ENCODE measurements at regions not wholly inside any gene's neighbourhood (a gene's known extent, or its start where the extent isn't known, plus 50 kb on each side); places are given as distances from the start of the nearest gene placed in this dataset.
"Not testable (repeated sequence)": the region's sequence is repeated elsewhere in the genome, so short reads cannot be mapped to it uniquely, and the experiment has no call there.

DNA sequence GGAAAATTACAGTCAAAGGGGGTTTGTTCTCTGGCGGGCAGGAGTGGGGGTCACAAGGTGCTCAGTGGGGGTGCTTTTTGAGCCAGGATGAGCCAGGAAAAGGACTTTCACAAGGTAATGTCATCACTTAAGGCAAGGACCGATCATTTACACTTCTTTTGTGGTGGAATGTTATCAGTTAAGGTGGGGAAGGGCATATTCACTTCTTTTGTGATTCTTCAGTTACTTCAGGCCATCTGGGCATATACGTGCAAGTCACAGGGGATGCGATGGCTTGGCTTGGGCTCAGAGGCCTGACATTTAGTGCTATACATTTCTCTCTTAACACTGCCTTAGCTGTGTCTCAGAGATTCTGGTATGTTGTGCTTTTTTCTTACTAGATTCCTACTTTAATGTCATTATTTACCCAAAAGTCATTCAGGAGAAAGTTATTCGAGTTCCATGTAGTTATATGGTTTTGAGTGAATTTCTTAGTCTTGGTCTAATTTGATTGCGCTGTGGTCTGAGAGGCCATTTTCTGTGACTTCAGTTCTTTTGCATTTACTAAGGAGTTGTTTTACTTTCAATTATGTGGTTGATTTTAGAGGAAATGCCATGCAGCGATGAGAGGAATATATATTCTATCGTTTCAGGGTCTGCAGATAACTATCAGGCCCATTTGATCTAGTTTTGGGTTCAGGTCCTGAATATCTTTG is 416.2 kb upstream of the EPHA7 start:
- DNase-seq (ENCODE audit: low read depth, low spot score): not testable (repeated sequence)

DNA sequence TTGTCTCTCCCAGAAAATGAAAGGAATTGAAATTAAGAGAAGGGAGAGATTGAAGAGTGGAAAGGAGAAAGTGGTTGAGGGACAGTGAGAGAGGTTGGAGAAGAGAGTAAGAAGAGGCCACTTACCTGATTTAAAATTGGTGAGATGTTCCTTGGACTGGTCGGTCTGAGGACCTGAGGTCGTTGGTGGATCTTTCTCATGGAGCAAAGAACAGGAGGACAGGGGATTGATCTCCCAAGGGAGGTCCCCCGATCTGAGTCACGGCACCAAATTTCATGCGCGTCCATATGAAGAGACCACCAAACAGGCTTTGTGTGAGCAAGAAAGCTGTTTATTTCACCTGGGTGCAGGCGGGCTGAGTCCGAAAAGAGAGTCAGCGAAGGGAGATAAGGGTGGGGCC is 415.7 kb upstream of the EPHA7 start:
- DNase-seq (ENCODE audit: low read depth, low spot score): not testable (repeated sequence)

DNA sequence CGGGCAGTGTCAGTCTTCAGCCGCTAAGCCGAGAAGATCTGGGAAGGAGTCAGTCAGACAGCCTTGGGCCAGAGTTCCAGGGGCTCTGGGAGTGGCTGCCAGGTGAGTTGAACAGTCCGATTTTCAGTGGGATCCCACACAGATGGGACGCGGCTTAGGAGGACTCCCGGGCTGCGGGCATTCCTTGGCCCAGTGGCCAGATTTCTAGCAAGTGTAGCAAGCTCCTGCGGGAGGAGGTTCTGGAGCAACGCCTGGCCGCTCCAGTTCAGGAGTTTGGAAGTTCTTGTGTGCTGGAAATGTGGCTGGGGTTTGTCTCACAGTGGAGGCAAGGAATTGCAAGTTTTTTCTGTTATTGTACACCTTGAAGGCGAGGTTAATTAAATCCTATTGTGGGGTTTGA is 414.0 kb upstream of the EPHA7 start:
- not testable (repeated sequence) for DNase-seq (ENCODE audit: low read depth, low spot score)

DNA sequence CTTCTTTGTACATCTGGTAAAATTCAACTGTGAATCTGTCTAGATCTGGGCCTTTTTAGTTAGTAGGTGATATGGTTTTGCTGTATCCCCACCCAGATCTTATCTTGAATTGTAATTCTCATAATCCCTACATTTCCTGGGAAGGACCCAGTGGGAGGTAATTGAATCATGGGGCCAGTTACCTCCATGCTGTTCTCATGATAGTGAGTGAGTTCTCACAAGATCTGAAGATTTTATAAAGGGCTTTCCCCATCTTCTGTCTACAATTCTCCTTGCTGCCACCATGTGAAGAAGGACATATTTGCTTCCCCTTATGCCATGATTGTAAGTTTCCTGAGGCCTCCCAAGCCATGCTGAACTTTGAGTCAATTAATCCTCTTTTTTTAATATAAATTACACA is 410.4 kb upstream of the EPHA7 start:
- not testable (repeated sequence) for DNase-seq (ENCODE audit: low read depth, low spot score)

DNA sequence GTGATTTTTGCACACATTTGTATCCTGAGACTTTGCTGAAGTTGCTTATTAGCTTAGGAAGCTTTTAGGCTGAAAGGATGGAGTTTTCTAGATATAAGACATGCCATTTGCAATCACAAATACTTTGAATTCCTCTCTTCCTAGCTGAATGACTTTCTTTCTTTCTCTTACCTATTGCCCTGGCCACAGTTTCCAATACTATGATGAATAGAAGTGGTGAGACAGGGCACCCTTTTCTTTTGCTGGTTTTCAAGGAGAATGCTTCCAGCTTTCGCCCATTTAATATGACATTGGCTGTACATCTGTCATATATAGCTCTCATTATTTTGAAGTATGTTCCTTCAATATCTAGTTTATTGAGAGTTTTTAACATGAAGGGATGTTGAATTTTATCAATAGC is 409.6 kb upstream of the EPHA7 start:
- no peak for DNase-seq (ENCODE audit: low read depth, low spot score)

DNA sequence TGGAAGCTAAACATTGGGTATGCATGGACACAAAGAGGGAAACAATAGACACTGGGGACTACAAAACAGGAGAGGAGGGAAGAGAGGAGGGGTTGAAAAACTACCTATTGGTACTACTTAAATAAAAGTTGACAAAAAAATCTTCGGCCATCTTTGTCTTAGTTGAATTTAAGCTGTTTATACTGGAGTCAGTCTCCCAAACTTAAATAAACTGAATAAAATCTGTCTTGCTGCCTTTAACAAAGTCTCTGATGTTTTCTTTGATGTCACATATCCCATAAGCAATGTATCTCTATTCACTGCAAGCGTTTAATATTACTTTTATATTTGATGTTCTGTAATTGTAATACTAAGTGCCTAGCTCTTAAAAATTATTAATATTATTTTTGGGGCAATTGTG is 409.2 kb upstream of the EPHA7 start:
- no peak for DNase-seq (ENCODE audit: low read depth, low spot score)

DNA sequence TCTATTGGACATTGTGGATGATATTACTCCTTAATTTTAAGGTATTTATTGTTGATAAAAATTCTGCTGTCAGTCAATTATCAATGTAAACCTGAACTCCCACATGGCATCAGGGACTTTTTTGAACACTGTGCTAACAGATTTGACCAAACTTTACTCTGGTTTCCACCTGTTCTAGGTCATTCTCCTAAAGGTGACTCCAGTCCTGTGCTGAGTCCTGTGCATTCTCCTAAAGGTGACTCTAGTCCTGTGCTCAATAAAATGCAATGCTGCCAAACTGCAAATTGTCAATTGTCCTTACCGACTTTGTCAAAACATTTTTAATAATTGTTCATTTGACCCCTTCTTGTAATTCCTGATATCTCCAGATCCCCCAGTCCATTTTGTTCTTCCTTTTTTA is 408.4 kb upstream of the EPHA7 start:
- no peak for DNase-seq (ENCODE audit: low read depth, low spot score)

DNA sequence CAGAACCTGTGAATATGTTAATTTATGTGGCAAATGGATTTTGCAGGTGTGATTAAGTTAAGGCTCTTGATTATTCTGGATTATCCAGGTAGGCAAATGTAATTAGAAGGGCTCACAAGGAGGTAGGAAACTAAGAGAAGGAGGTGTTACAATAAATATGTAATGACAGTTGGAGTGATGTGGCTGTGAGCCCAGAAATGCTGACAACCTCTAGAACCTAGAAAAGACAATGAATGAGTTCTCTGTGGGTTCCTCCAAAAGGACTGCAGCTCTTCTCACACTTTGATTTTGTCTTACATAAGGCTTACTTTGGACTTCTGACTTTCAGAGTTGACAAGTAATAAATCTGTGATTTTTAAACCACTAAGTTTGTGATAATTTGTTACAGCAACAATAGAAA is 406.6 kb upstream of the EPHA7 start:
- DNase-seq (ENCODE audit: low read depth, low spot score): no peak

DNA sequence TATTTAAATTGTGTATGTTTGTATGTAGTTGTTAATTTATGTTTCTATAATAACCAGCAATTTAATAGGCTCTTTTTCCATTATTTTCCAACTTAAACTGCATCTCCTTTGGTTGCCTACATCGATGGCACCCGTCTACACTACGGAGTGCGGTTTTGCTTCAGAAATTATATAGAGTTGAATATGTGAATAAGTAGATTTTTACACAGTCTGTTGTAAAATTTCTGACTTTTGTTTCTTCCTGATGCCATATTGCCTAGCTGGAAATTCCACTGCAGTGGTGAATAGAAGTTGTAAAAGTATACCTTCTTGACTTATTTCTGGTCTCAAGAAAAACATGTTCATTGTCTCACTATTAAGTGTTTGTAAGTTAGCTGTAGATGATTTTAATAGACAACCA is 404.1 kb upstream of the EPHA7 start:
- no peak for DNase-seq (ENCODE audit: low read depth, low spot score)

DNA sequence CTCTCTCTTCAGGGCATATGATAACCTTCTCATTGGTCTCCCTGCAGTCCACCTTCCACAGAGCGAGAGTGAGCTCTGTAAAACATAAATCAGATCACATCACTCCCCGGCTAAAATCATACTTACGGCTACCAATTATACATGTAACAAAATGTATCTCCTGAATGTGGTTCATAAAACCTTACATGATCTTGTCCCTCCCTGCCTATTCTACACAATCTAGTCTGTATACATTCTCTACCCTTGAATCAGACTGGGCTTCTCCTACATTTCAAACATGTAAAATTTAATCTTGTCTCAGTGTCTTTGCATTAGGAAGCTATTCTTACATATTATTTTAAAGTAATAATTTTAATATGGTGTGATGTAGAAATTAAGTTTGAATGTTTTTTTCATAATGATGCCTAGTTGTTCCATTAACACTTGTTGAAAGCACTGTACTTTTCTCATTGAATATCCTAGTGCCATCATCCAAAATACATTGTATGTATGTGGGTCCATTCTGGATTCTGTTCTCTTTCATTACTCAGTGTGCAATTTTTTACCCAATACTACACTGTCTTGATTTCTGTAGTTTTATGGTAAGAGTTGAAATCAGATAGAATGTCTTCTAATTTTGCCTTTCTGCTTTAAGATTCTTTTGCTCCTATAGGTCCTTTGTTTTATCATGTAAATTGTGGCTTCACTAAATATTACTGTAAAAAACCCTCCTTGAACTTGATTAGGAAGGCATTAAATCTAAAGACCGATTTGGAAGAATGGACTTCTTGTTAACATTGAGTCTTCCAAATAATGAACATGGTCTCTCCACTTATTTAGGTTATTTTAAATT is 403.3 kb upstream of the EPHA7 start:
- DNase-seq (ENCODE audit: low read depth, low spot score): no peak

DNA sequence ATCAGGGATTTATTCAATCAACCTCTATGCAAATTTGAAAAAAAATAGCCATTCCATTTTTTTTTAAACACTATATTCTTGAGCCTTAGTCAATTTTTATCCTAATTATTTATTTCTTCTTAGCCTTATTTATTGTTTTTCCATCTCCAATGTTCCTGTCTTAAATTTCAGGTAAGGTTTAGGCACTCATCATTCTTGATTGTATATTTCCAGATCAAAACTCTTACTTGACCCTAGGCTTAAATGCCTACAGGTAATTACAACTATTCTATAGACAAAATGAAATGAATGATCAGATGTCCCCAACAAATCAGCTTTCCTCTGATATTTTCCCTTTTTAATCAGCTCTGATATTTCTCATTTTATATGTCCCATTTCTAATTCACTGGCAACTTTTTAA is 402.6 kb upstream of the EPHA7 start:
- DNase-seq (ENCODE audit: low read depth, low spot score): no peak

DNA sequence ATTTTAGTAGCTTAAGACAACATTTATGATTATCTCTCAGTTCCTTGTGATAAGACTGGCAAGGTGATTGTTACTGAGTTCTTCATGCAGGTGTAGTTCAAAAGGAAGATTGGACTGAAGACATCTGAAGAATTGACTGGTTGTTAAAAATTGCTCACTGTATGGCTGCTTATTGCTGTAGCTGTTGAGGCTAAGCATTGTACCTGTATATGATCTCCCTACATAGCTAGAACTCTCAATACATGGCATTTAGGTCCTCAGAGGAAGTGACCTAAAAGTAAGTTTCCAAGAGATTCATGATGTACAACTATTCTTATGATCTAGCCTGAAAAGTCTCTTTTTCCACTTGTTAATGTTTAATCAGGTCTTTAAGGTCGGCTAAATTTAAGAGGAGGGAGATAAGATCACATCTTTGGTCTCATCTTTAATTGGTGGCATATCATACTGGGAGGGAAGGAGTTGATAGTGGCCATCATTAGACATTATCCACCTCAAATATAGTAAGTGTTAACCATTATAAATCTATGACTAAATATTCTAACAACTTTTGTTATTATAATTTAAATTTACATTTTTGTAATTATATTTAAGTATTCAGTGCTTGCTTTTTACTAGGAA is 401.2 kb upstream of the EPHA7 start:
- DNase-seq (ENCODE audit: low read depth, low spot score): no peak

DNA sequence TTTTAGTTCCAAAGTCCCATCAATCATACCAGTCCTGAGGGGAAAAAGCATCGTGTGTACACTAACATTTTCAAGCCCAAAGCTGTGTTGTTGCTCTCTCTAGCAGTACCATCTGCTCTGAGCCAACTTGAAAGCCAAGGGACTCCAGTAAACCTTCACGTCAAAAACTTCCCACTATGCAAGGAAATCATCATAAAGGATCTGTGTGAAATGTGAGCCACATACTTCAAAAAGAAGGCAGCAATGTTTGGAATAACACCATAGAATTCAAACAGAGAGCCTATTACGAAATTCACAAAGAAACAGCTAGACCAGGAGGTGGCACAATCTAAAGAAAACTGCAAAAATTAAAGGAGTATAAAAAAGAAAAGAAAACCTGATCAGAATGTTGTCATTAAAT is 399.8 kb upstream of the EPHA7 start:
- no peak for DNase-seq (ENCODE audit: low read depth, low spot score)

DNA sequence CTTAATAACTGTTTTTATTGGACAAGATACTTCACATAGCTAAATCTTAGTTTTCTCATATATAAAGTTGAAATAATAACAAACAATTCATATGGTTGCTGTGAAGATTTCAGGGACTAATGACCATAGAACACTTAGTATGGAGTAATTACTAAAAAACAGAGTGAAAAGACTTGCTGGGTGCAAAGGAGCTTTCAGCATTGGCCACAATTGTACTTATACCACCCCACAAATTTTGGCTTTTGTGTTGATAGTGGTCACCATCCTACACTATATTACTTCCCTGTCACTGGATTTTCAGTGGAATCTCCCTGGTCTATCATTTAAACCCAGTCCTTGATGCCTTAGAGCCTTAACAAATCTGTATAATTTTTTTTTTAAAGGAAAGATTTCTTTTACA is 398.6 kb upstream of the EPHA7 start:
- no peak for DNase-seq (ENCODE audit: low read depth, low spot score)

DNA sequence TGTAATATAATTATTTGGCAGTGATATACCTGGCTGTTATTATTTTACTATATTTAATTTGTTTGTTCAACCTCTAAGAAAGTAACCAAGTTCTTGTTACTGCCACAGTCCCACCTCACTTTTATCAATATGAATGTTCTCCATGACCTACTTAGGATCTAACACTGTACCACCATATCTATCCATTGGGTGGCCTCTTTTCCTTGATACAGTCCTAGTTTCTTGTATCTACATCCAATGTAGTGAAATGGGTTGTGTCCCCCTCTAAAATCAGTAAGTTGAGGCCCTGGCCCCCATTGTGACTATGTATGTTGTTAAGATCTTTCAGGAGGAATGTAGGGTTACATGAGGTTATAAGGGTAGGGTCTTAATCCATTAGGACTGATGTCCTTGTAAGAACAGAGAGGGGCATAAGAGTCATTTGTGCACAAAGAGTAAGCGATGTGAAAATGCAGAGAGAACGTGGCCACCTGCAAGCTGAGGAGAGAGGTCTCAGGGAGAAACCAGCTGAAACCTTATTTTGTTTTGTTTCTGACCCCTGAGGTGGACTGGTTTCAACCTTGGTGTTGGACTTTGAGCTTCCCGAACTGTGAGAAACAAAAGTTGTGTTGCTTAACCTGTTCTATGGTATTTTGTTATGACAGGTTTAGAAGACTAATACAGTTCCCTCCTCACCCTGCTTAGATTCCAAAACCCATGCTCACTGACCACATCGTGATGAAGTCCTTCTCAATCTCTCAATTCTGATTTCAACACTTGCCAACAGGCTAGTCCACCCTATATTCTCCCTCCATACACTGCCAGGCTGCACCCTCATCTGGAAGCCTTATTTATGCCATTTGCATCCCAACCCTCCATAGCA is 387.3 kb upstream of the EPHA7 start:
- DNase-seq (ENCODE audit: low read depth, low spot score): no peak

DNA sequence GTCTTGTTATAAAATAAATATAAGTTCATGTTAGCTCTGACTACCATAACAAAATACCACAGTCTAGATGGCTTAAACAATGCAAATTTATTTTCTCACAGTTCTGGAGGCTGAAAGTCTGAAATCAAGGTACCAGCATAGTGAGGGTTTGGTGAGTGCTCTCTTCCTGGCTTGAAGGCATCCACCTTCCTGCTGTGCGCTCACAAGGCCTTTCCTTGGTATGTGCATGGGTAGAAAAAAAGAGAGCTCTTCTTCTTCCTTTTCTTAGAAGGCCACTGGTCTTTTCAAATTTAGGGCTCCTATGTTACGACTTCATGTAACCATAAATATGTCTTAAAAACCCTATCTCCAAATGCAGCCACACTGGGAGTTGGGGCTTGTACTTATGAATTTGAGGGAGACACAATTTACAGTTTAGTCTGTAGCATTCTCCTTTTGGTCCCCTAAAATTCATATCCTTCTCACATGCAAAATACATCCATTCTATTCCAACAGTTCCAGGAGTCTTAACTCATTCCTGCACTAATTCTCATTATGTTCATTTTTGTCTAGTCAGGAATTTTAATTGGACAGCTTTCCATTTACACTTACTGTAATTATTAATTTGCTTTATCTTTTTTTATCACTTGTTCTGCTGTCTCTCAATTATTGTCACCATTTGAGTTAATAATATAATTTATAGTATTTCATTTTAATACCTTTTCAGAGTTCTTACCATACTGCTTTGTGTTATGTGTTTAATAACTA is 381.9 kb upstream of the EPHA7 start:
- no peak for DNase-seq (ENCODE audit: low read depth, low spot score)

DNA sequence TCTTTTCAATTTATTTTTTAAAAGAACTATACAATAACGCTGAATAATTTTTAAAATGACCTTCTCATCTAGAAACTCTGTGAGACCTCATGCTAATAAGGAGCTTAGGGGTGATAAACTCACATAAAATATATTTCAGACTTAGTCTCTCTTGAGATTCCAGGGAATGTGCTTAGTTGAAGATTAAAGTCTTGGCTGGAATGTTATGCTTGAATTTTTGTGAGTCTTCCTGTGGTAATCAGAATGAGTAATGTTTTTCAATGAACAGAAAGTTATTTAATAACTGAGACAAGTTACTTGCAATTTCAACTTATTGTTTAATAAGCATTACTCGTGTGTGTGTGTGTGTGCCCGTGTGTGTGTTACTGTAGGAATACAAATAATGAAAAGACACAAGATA is 379.9 kb upstream of the EPHA7 start:
- DNase-seq (ENCODE audit: low read depth, low spot score): no peak

DNA sequence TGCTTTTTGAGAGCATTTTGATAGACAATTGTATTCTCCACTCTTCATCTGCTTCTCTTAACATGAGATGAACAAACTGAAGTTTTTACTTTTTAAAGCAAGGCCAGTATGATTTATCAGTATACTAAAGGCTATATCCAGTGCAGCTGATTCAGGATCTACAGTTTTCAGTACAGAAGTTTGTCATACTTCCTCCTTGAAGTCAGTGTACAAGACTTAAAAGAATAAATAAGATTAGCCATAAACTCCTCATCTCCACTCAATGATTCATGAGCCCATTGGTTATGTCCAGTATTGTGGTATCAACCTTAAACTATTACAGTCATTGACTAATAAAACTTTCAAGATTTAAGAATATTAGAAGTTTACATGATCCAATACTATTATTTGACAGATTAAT is 374.8 kb upstream of the EPHA7 start:
- no peak for DNase-seq (ENCODE audit: low read depth, low spot score)

DNA sequence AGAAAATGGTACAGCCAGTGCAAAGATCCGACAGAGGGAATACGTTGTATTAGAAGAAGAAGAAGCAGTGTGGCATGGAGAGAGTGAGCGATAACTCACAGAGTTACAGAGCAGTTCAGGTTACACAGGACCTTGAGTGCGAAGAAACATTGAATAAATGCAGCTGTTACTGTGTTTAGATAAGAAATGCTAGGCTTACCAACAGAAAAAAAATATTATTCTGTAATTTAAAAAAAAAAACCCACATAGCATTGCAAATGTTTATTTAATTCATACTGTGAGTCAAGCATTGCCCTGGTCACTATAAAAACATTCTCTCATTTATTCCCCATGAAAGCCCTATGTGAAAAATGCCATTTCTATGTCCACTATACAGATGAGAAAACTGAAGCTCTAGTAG is 373.4 kb upstream of the EPHA7 start:
- DNase-seq (ENCODE audit: low read depth, low spot score): no peak

DNA sequence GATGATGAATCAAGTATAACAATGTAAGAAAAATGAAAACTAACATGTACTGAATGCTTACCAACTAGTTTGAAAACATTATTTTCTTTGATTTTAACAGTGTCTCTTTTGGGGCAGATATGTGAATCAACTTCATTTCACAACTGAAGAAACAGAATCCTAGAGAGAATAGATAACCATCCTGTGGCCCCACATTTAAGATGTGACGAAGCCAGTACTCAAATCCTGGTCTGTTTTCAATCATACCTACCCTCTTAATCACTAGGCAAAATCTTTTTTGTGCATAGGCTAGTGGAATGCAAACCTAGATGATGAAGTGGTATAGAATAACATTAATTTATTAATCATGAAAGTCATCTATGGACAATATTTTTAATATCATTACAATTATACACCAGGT is 371.6 kb upstream of the EPHA7 start:
- DNase-seq (ENCODE audit: low read depth, low spot score): no peak

DNA sequence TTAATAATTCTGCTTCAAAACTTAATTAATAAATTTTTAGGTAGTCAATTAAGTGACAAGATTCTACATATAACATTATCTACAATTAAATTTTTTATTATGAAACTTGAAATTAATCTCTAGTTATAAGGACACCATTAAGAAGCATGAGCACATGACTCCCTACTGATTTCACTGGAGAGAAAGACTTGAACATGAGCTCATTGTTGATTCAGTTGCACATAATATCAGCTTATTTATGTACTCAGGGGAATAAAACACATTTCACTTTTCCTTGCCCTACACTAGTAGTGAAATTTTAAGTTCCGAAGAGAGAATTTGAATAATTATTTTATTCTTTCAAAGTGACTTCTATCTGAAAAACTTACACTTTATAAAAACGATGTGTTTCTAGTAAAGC is 370.2 kb upstream of the EPHA7 start:
- no peak for DNase-seq (ENCODE audit: low read depth, low spot score)
